Peyer's patch (tissue), 4 donors: ENCODE measurements at regions not wholly inside any gene's neighbourhood (a gene's known extent, or its start where the extent isn't known, plus 50 kb on each side); places are given as distances from the start of the nearest gene placed in this dataset.

Source experiments
- POLR2A ChIP-seq, 2 donors: fragments of 450-650 bp; IDR thresholded peaks; one replicate each; pipeline ENCODE4 v1.5.1; 2017; ENCODE audit warnings: antibody characterized with exemption in 2 of 2, mild to moderate bottlenecking in 2 of 2, moderate library complexity in 2 of 2
- TF ChIP-seq, protein P1 (sequence below), 6 experiments: fragments of 450-650 bp in 4 of 6; fragments of 200-600 bp in 2 of 6; sonication (generic) in 1 of 6; IDR thresholded peaks; one replicate each; pipeline ENCODE4 v1.5.1; 2017 to 2019; ENCODE audit warnings: antibody characterized with exemption in 6 of 6, mild to moderate bottlenecking in 3 of 6, moderate library complexity in 1 of 6

DNA sequence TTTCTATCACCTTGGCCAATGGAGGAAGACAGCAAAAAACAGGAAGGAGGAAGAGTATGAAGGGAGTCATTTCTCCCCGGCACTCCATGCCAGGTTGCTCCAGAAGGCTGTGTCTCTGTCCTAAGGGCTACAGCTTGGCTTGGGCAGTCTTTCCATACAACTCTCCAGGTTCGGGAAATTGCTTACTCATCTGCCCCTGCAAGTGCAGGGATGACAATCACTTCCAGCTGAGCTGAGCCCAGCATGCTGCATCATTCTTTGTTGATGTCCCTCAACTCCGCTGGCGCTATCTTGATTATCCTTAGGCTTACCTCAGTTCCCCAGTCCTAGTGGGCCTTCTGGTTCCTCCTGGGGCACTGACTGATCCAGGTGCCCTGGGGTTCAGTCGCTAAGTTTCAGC, 86.9 kb upstream of the COPS8 start:
- TF ChIP-seq, protein P1, sequence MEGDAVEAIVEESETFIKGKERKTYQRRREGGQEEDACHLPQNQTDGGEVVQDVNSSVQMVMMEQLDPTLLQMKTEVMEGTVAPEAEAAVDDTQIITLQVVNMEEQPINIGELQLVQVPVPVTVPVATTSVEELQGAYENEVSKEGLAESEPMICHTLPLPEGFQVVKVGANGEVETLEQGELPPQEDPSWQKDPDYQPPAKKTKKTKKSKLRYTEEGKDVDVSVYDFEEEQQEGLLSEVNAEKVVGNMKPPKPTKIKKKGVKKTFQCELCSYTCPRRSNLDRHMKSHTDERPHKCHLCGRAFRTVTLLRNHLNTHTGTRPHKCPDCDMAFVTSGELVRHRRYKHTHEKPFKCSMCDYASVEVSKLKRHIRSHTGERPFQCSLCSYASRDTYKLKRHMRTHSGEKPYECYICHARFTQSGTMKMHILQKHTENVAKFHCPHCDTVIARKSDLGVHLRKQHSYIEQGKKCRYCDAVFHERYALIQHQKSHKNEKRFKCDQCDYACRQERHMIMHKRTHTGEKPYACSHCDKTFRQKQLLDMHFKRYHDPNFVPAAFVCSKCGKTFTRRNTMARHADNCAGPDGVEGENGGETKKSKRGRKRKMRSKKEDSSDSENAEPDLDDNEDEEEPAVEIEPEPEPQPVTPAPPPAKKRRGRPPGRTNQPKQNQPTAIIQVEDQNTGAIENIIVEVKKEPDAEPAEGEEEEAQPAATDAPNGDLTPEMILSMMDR (IDR thresholded peaks at IDR 0.05) = no peak
- no peak for TF ChIP-seq POLR2A (IDR thresholded peaks at IDR 0.05)
